ENCODE measurements at regions not wholly inside any gene's neighbourhood (a gene's known extent, or its start where the extent isn't known, plus 50 kb on each side); places are given as distances from the start of the nearest gene placed in this dataset.

DNA sequence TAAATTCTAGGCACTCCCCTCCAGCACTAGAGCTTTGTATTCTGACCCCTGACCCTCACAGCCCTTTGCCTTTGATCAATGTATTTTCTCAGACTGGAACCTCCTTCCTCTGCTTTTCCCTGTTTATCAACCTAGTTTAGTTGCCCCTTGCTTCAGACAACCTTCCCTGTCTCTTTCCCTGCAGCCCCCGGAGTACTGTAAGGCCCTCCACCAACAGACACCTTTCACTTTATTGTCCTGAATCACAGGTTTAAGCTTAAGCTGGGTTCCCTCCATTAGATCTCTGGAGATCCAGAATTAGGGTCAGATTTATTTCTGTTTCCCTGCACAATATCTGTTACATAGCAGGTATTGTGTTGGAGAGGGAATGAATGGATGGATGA lies 140.2 kb downstream of the DDX1 start:
- no peak for TF ChIP-seq POLR2A (IDR thresholded peaks at IDR 0.05; ENCODE audit: low read depth, low read length)
- no peak for TF ChIP-seq POLR2AphosphoS5 (IDR thresholded peaks at IDR 0.05; ENCODE audit: low read depth, low read length)
- no peak for TF ChIP-seq TAF1 (IDR thresholded peaks at IDR 0.05; ENCODE audit: borderline replicate concordance, low read depth, low read length)

Measured in GM12892 (cell line).